Neural cell (in vitro differentiated cells): ENCODE measurements at regions not wholly inside any gene's neighbourhood (a gene's known extent, or its start where the extent isn't known, plus 50 kb on each side); places are given as distances from the start of the nearest gene placed in this dataset.

ENCODE experiments used
- H2AFZ ChIP-seq: fragments of 200-600, 300-800 bp; sonication (generic), shearing (Covaris generic); 2 replicates; pipeline ENCODE4 v1.6.0; 2014; ENCODE audit warnings: low read depth, mild to moderate bottlenecking, antibody characterized with exemption, low read length, moderate library complexity
- H3F3A ChIP-seq: fragments of 200-600 bp; shearing (Covaris generic); 2 replicates; pipeline ENCODE4 v1.6.1; 2016; ENCODE audit warnings: mild to moderate bottlenecking, moderate library complexity, mixed read lengths, antibody characterized with exemption, low read length; ENCODE audit not compliant: insufficient read depth, poor library complexity, severe bottlenecking
- H3K27ac ChIP-seq: fragments of 200-600, 300-800 bp; sonication (generic), shearing (Covaris generic); 2 replicates; pipeline ENCODE4 v1.5.1; 2014; ENCODE audit warnings: mild to moderate bottlenecking, low read length, moderate library complexity
- H3K27me3 ChIP-seq: fragments of 300-800, 200-600 bp; sonication (generic), shearing (Covaris generic); 2 replicates; pipeline ENCODE4 v1.6.0; 2014; ENCODE audit warnings: mild to moderate bottlenecking, low read depth, low read length, moderate library complexity; ENCODE audit not compliant: insufficient read depth
- H3K36me3 ChIP-seq: fragments of 300-800, 200-600 bp; sonication (generic), shearing (Covaris generic); 2 replicates; pipeline ENCODE4 v1.5.1; 2014; ENCODE audit warnings: mild to moderate bottlenecking, antibody characterized with exemption, low read length, moderate library complexity; ENCODE audit not compliant: insufficient read depth
- H3K4me2 ChIP-seq: fragments of 300-800, 200-600 bp; sonication (generic), shearing (Covaris generic); 2 replicates; pipeline ENCODE4 v1.6.0; 2014; ENCODE audit warnings: mild to moderate bottlenecking, low read length
- H3K4me3 ChIP-seq: fragments of 300-800, 200-600 bp; sonication (generic), shearing (Covaris generic); 2 replicates; pipeline ENCODE4 v1.5.1; 2014; ENCODE audit warnings: mild to moderate bottlenecking, low read length, moderate library complexity
- H3K79me2 ChIP-seq: fragments of 200-600 bp; shearing (Covaris generic); replicated peaks from 2 replicates; pipeline ENCODE4 v1.6.0; 2014; ENCODE audit warnings: mild to moderate bottlenecking, low read length, moderate library complexity; ENCODE audit not compliant: insufficient read depth
- H3K9ac ChIP-seq: fragments of 300-800, 200-600 bp; sonication (generic), shearing (Covaris generic); 2 replicates; pipeline ENCODE4 v1.6.1; 2016; ENCODE audit warnings: mild to moderate bottlenecking, low read length, mixed read lengths
- H3K9me2 ChIP-seq: fragments of 200-600 bp; shearing (Covaris generic); 2 replicates; pipeline ENCODE4 v1.6.1; 2016; ENCODE audit warnings: mild to moderate bottlenecking, low read length, mixed read lengths; ENCODE audit not compliant: insufficient read depth
- H3K9me3 ChIP-seq: fragments of 200-600, 300-800 bp; sonication (generic), shearing (Covaris generic); 2 replicates; pipeline ENCODE4 v1.6.1; 2016; ENCODE audit warnings: mild to moderate bottlenecking, mixed run types, low read length, moderate library complexity, mixed read lengths
- H4K20me1 ChIP-seq: fragments of 200-600 bp; shearing (Covaris generic); 2 replicates; pipeline ENCODE4 v1.6.1; 2016; ENCODE audit warnings: mild to moderate bottlenecking, mixed run types; ENCODE audit not compliant: insufficient read depth
- EP300 ChIP-seq: fragments of 450-650 bp; conservative IDR thresholded peaks from 2 replicates; pipeline ENCODE4 v1.6.1; 2014; ENCODE audit warnings: antibody characterized with exemption, mild to moderate bottlenecking, moderate library complexity; ENCODE audit not compliant: poor library complexity, severe bottlenecking
- EZH2 ChIP-seq: fragments of 200-600, 300-800 bp; shearing (Covaris generic), sonication (generic); IDR thresholded peaks from 2 replicates; pipeline ENCODE4 v1.6.1; 2014; ENCODE audit warnings: antibody characterized with exemption, low read length, borderline replicate concordance, mild to moderate bottlenecking; ENCODE audit not compliant: insufficient read depth, poor library complexity, severe bottlenecking
- MXI1 ChIP-seq: fragments of 450-650 bp; conservative IDR thresholded peaks from 2 replicates; pipeline ENCODE4 v1.6.1; 2014; ENCODE audit warnings: antibody characterized with exemption, mild to moderate bottlenecking; ENCODE audit not compliant: poor library complexity, severe bottlenecking
- POLR2AphosphoS5 ChIP-seq: IDR thresholded peaks from 2 replicates; pipeline ENCODE4 v1.6.1; 2012
- RAD21 ChIP-seq: fragments of 450-650 bp; conservative IDR thresholded peaks from 2 replicates; pipeline ENCODE4 v1.6.1; 2014; ENCODE audit warnings: antibody characterized with exemption, mild to moderate bottlenecking, moderate library complexity
- SMC3 ChIP-seq: fragments of 450-650 bp; conservative IDR thresholded peaks from 2 replicates; pipeline ENCODE4 v1.6.1; 2014; ENCODE audit warnings: antibody characterized with exemption, mild to moderate bottlenecking, moderate library complexity; ENCODE audit not compliant: poor library complexity
- TAF1 ChIP-seq: IDR thresholded peaks from 2 replicates; pipeline ENCODE4 v1.6.1; 2012; ENCODE audit warnings: low read depth
- TF ChIP-seq, protein P1 (sequence below): IDR thresholded peaks from 2 replicates; pipeline ENCODE4 v1.6.1; 2012; ENCODE audit warnings: borderline replicate concordance
- TF ChIP-seq, protein P2 (sequence below): fragments of 450-650 bp; IDR thresholded peaks from 2 replicates; pipeline ENCODE4 v1.5.1; 2014; ENCODE audit warnings: antibody characterized with exemption, mild to moderate bottlenecking, moderate library complexity; ENCODE audit not compliant: poor library complexity, severe bottlenecking

DNA sequence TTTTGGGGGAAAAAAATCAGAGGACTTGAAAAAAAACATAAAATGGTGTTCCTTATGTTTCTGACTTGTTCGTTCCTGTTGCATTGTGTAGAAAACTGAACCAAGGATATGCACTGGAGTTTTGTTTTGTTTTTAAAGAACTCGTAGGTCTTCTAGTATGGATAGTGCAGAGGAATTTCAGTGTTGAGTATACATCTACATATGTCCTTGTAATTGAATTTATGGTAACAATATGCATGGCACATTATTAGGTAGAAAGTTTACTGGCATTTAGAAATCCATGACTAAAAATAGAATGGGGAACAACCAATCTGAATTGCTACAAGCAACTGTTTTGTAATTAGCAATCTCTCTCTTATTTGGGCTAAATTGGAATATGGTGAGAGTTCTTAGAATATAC lies 188.3 kb upstream of the ZRANB2 start:
- Histone ChIP-seq H3F3A (no peaks in the 10 kb centered on the region), H3K9me2 (no peaks in the 10 kb centered on the region), H2AFZ (no peak overlapping the region), H3K36me3 (no peaks in the 10 kb centered on the region), H3K9me3 (no peaks in the 10 kb centered on the region), H3K27ac (no peak overlapping the region), H3K9ac (no peak overlapping the region), H3K4me2 (no peak overlapping the region), H4K20me1 (no peaks in the 10 kb centered on the region), H3K79me2 (no peaks in the 10 kb centered on the region), H3K4me3 (no peak overlapping the region), H3K27me3 (no peaks in the 10 kb centered on the region)
- TF ChIP-seq SMC3: no peak
- TF ChIP-seq, protein P1, sequence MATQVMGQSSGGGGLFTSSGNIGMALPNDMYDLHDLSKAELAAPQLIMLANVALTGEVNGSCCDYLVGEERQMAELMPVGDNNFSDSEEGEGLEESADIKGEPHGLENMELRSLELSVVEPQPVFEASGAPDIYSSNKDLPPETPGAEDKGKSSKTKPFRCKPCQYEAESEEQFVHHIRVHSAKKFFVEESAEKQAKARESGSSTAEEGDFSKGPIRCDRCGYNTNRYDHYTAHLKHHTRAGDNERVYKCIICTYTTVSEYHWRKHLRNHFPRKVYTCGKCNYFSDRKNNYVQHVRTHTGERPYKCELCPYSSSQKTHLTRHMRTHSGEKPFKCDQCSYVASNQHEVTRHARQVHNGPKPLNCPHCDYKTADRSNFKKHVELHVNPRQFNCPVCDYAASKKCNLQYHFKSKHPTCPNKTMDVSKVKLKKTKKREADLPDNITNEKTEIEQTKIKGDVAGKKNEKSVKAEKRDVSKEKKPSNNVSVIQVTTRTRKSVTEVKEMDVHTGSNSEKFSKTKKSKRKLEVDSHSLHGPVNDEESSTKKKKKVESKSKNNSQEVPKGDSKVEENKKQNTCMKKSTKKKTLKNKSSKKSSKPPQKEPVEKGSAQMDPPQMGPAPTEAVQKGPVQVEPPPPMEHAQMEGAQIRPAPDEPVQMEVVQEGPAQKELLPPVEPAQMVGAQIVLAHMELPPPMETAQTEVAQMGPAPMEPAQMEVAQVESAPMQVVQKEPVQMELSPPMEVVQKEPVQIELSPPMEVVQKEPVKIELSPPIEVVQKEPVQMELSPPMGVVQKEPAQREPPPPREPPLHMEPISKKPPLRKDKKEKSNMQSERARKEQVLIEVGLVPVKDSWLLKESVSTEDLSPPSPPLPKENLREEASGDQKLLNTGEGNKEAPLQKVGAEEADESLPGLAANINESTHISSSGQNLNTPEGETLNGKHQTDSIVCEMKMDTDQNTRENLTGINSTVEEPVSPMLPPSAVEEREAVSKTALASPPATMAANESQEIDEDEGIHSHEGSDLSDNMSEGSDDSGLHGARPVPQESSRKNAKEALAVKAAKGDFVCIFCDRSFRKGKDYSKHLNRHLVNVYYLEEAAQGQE: no peak
- TF ChIP-seq EZH2: no peak
- no peak for TF ChIP-seq POLR2AphosphoS5
- TF ChIP-seq EP300: no peak
- no peak for TF ChIP-seq TAF1
- no peak for TF ChIP-seq RAD21

DNA sequence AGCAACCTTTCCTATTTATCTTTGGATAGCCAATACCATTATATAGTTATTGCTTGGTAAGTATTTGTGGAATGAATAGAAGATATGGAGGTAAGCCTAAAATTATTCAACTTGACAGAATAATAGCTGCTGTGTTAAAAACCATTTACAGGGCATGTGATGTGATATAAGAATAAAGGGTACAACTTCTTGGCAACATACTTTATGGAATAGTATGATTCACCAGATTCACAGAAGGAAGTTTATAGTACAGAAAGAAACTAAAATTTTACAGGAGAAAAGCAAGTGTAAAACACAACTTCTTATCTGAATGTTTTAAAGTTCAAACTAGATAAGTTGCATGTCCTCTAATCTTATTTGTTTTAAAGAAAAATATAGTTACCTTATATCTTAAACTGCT lies 186.4 kb upstream of the ZRANB2 start:
- Histone ChIP-seq H4K20me1 (no peaks in the 10 kb centered on the region), H3F3A (no peaks in the 10 kb centered on the region), H3K9ac (no peak overlapping the region), H3K4me3 (no peak overlapping the region), H3K4me2 (no peak overlapping the region), H2AFZ (no peak overlapping the region), H3K79me2 (no peaks in the 10 kb centered on the region), H3K27me3 (no peaks in the 10 kb centered on the region), H3K9me2 (no peaks in the 10 kb centered on the region), H3K36me3 (no peaks in the 10 kb centered on the region), H3K27ac (no peak overlapping the region), H3K9me3 (no peaks in the 10 kb centered on the region)
- TF ChIP-seq, protein P2, sequence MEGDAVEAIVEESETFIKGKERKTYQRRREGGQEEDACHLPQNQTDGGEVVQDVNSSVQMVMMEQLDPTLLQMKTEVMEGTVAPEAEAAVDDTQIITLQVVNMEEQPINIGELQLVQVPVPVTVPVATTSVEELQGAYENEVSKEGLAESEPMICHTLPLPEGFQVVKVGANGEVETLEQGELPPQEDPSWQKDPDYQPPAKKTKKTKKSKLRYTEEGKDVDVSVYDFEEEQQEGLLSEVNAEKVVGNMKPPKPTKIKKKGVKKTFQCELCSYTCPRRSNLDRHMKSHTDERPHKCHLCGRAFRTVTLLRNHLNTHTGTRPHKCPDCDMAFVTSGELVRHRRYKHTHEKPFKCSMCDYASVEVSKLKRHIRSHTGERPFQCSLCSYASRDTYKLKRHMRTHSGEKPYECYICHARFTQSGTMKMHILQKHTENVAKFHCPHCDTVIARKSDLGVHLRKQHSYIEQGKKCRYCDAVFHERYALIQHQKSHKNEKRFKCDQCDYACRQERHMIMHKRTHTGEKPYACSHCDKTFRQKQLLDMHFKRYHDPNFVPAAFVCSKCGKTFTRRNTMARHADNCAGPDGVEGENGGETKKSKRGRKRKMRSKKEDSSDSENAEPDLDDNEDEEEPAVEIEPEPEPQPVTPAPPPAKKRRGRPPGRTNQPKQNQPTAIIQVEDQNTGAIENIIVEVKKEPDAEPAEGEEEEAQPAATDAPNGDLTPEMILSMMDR: no peak

DNA sequence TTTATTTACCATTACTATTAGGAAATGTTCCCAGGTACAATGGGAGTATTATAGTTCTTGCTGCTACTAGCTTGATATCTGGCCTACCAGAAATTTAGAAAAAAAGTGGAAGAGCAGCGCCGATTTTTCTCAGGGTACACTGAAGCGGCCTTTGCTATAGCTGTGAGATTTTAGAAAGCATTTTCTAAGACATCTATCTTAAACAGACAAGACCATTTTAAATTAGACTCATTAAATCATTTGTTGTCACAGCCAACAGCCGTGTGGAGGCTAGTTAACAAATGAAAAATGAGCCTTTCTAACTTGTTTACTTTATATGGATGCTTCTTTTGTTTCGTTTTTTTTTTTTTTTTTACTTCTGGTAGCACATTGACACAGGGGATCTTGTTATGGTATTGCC lies 183.2 kb upstream of the ZRANB2 start:
- H3K79me2 ChIP-seq: no peaks in the 10 kb centered on the region
- no peaks in the 10 kb centered on the region for H3K9me3 ChIP-seq
- no peaks in the 10 kb centered on the region for H3K36me3 ChIP-seq
- no peaks in the 10 kb centered on the region for H3K9me2 ChIP-seq
- no peaks in the 10 kb centered on the region for H3F3A ChIP-seq
- no peaks in the 10 kb centered on the region for H3K27me3 ChIP-seq
- H3K4me3 ChIP-seq: no peak overlapping the region
- no peak overlapping the region for H3K27ac ChIP-seq
- no peak for TF ChIP-seq POLR2AphosphoS5
- TF ChIP-seq TAF1: no peak
- TF ChIP-seq RAD21: no peak
- TF ChIP-seq MXI1: no peak
- no peak for TF ChIP-seq SMC3
- no peak for TF ChIP-seq EP300
- TF ChIP-seq, protein P2: no peak
- TF ChIP-seq, protein P1: no peak
- no peak for TF ChIP-seq EZH2
- H2AFZ ChIP-seq: no peak overlapping the region
- no peak overlapping the region for H3K4me2 ChIP-seq
- H3K9ac ChIP-seq: no peak overlapping the region
- no peaks in the 10 kb centered on the region for H4K20me1 ChIP-seq
